Peyer's patch (tissue), 4 donors: ENCODE measurements at regions not wholly inside any gene's neighbourhood (a gene's known extent, or its start where the extent isn't known, plus 50 kb on each side); places are given as distances from the start of the nearest gene placed in this dataset.

ENCODE experiments used
- DNase-seq, 3 donors: peaks; one replicate each; pipeline ENCODE4 v3.0.0-alpha.2; 2017 to 2019
- H3K27ac ChIP-seq, 4 donors: fragments of 200-600 bp; sonication (generic); one replicate each; pipeline ENCODE4 v1.5.1; 2016 to 2019
- H3K27me3 ChIP-seq, 2 donors: fragments of 200-600 bp; sonication (generic); one replicate each; pipeline ENCODE4 v1.5.1; 2019
- H3K36me3 ChIP-seq, 3 donors: fragments of 200-600 bp; sonication (generic); one replicate each; pipeline ENCODE4 v1.5.1; 2016 to 2019
- H3K4me1 ChIP-seq, 4 donors: fragments of 200-600 bp; sonication (generic); one replicate each; pipeline ENCODE4 v1.5.1; 2016 to 2019
- H3K4me3 ChIP-seq, 4 donors: fragments of 200-600 bp; sonication (generic); 1 replicate in 3 of 4; 2 replicates in 1 of 4; pipeline ENCODE4 v1.5.1; 2016 to 2019; ENCODE audit warnings: mild to moderate bottlenecking in 1 of 4
- H3K9me3 ChIP-seq, 4 donors: fragments of 200-600 bp; sonication (generic); one replicate each; pipeline ENCODE4 v1.5.1; 2016 to 2019; ENCODE audit warnings: mild to moderate bottlenecking in 1 of 4
- CTCF ChIP-seq, 6 experiments: fragments of 450-650 bp in 4 of 6; fragments of 200-600 bp in 2 of 6; sonication (generic) in 1 of 6; IDR thresholded peaks; one replicate each; pipeline ENCODE4 v1.5.1; 2017 to 2019; ENCODE audit warnings: antibody characterized with exemption in 6 of 6, mild to moderate bottlenecking in 3 of 6, moderate library complexity in 1 of 6
- POLR2A ChIP-seq, 2 donors: fragments of 450-650 bp; IDR thresholded peaks; one replicate each; pipeline ENCODE4 v1.5.1; 2017; ENCODE audit warnings: antibody characterized with exemption in 2 of 2, mild to moderate bottlenecking in 2 of 2, moderate library complexity in 2 of 2

GRCh38 chr13:30850204-30850866 is 55.7 kb upstream of the MEDAG start:
- no peak for TF ChIP-seq POLR2A (IDR thresholded peaks at IDR 0.05)
- no peaks in the 10 kb centered on the region for H3K36me3 ChIP-seq
- no peaks in the 10 kb centered on the region for H3K4me1 ChIP-seq
- no peak for DNase-seq
- no peak overlapping the region for H3K4me3 ChIP-seq
- H3K27ac ChIP-seq, result no peak overlapping the region
- no peaks in the 10 kb centered on the region for H3K27me3 ChIP-seq
- no peaks in the 10 kb centered on the region for H3K9me3 ChIP-seq

GRCh38 chr13:30850867-30851211 is 55.2 kb upstream of the MEDAG start:
- H3K9me3 ChIP-seq, result no peaks in the 10 kb centered on the region
- TF ChIP-seq POLR2A (IDR thresholded peaks at IDR 0.05) (no peak), CTCF (IDR thresholded peaks at IDR 0.05) (no peak)
- H3K4me1 ChIP-seq, result no peaks in the 10 kb centered on the region
- H3K27ac ChIP-seq, result no peak overlapping the region
- no peaks in the 10 kb centered on the region for H3K36me3 ChIP-seq
- no peak for DNase-seq
- H3K27me3 ChIP-seq, result no peaks in the 10 kb centered on the region
- H3K4me3 ChIP-seq, result no peak overlapping the region

GRCh38 chr13:30851697-30852096 is 54.4 kb upstream of the MEDAG start:
- Histone ChIP-seq H3K4me3 (no peak overlapping the region), H3K4me1 (no peaks in the 10 kb centered on the region), H3K27me3 (no peaks in the 10 kb centered on the region), H3K9me3 (no peaks in the 10 kb centered on the region), H3K36me3 (no peaks in the 10 kb centered on the region), H3K27ac (no peak overlapping the region)
- no peak for DNase-seq
- no peak for TF ChIP-seq POLR2A (IDR thresholded peaks at IDR 0.05)
- TF ChIP-seq CTCF (IDR thresholded peaks at IDR 0.05), result no peak

- H3K4me1 ChIP-seq, result no peaks in the 10 kb centered on the region
- no peak for DNase-seq
- no peak overlapping the region for H3K4me3 ChIP-seq
- H3K27me3 ChIP-seq, result no peaks in the 10 kb centered on the region
- no peak overlapping the region for H3K27ac ChIP-seq
- TF ChIP-seq POLR2A (IDR thresholded peaks at IDR 0.05), result no peak
- no peak for TF ChIP-seq CTCF (IDR thresholded peaks at IDR 0.05)
- no peaks in the 10 kb centered on the region for H3K36me3 ChIP-seq
- H3K9me3 ChIP-seq, result no peaks in the 10 kb centered on the region
Measured at GRCh38 chr13:30855569-30855968, 50.5 kb upstream of the MEDAG start.

- H3K27ac ChIP-seq, result no peak overlapping the region
- H3K9me3 ChIP-seq, result no peaks in the 10 kb centered on the region
- no peak for DNase-seq
- H3K4me3 ChIP-seq, result no peak overlapping the region
- no peaks in the 10 kb centered on the region for H3K36me3 ChIP-seq
- H3K4me1 ChIP-seq, result no peaks in the 10 kb centered on the region
- H3K27me3 ChIP-seq, result no peaks in the 10 kb centered on the region
- TF ChIP-seq CTCF (IDR thresholded peaks at IDR 0.05), result no peak
- no peak for TF ChIP-seq POLR2A (IDR thresholded peaks at IDR 0.05)
Measured at GRCh38 chr13:30856005-30856790, 49.9 kb upstream of the MEDAG start.
